HG02678 (cell line): ENCODE measurements at regions not wholly inside any gene's neighbourhood (a gene's known extent, or its start where the extent isn't known, plus 50 kb on each side); places are given as distances from the start of the nearest gene placed in this dataset.
"Not testable (repeated sequence)": the region's sequence is repeated elsewhere in the genome, so short reads cannot be mapped to it uniquely, and the experiment has no call there.

Source experiments
- ATAC-seq: cut with Tn5 transposase; IDR thresholded peaks from one replicate; pipeline ENCODE4 v1.9.1; 2021; ENCODE audit warnings: mild to moderate bottlenecking, moderate library complexity; ENCODE audit not compliant: unreplicated experiment

DNA sequence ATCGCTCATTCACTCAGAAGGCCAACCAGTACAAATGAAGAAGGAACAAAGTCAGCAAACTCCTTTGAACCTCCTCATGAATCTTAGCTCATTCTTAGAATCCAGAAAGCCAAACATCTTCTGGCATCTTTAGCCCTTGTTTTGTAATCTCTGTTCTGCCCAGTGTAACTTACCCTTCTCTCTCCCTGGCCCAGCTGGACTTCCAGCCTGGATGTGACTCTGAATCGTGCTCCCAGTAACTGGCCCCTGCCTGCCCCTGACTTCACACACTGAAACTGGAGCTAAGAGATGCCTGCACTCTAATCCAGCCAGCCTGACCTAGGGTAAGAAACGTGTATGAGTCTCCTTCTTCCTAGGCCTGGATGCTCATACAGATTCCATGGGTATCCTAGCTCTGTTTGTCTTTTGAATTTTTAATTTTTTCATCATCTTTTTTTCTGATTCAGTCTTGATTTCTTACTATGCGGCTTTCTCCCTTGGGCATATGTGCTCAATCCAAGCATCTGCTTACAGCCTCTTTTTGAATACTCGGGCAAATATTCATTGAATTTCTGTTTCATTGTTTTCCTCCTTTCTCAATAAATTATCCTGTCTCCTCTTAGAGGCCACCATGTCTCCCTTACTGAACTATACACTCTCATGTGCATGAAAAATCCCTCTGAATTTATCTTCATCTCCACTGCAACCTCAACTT is 845.6 kb upstream of the AUTS2 start:
- no peak for ATAC-seq

- ATAC-seq: no peak
Measured at GRCh38 chr7:68754414-68754813, 843.9 kb upstream of the AUTS2 start.

DNA sequence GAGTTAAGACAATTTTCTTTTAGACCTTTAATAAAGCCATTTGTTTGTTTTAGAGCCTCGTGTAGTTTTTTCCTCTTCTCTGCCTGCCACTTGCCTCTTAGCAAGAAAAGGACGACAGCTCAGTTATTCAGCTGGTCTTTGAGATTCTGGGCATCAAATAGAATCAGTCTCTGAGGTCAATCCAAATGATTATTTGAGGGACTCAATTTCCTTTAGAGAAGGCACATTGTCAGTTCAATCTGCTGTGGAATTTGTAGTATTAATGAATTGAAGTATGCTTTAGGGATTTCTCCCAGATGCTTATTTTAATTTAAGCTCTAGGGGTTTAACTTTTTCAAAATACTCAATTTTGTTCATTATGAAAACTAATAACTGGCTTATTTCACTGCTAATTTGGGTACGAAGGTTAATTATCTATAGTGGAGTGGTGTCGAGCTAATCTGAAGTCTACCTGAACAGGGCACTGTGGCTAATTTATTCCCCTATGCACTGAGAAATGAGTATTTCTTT is 841.2 kb upstream of the AUTS2 start:
- ATAC-seq: no peak

DNA sequence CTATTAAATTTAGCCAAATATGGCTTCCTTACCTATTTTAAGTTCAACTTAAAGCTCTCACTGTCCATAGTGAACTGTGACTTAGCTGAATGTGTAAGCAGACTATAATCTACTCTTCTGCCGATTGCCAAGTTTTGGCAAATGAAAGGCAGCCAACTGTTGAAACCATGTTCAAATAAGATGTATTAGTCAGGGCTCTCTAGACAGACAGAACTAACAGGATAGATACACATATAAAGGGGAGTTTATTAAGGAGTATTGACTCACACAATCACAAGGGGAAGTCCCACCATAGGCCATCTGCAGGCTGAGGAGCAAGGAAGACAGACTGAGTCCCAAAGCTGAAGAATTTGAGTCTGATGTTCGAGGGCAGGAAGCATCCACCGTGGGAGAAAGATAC is 837.7 kb upstream of the AUTS2 start:
- ATAC-seq: no peak

DNA sequence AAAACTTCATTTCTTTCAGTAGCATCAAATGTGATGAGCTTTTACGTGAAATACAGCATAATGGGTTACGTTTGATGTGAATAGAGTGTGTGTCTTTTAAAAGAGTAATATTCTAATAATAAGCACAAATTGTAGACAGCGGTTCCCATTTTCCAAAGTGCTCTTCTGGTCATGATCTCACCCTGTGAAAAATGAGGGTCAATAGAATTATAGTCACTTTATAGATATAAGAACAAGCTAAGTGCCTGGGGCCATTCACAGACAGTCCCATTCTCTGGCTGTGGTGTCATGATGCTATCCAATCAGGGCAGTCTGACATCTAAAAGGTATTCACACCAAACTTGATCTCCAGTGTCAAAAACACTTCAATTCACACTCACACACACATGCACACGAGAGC is 830.8 kb upstream of the AUTS2 start:
- no peak for ATAC-seq

GRCh38 chr7:68770649-68771048 is 827.6 kb upstream of the AUTS2 start:
- no peak for ATAC-seq

DNA sequence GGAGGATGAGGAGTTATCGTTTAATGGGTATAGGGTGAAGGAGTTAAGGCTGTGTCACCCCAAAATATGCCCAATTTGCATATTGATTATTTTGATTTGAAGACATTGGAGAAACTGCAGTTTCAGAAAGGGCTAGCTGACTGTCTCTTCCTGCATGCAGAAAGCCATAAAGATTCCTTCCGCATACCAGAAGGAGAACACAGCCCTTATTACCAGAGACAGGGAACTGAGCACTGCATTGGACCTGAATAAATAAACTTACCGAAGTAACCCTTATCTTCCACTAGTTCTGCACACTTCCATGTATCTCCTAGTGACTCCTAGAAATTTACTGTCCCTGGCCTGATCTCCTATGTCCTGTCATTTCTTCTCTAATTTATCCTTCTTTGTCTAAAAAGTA is 821.9 kb upstream of the AUTS2 start:
- no peak for ATAC-seq

- ATAC-seq: no peak
Measured at GRCh38 chr7:68783684-68784083, 814.6 kb upstream of the AUTS2 start.

DNA sequence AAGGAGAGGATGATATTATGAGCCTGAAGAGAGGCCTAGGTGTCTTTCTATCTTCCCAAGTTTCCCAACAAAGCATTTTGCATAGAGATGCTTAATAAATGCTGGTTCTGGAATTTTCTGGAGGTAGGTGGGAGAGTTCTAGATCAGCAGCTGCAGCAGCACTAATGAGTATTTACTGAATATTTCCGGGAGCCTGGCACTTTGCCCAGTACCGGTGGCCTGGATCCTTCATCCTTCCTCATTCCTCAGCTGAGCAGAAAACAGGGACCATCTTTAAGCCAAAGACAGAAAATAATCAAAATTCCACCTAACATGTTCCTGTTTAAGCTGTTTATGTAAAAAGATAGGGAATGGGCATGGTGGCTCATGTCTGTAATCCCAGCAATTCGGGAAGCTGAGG is 813.2 kb upstream of the AUTS2 start:
- no peak for ATAC-seq

- no peak for ATAC-seq
Measured at GRCh38 chr7:68787566-68787965, 810.7 kb upstream of the AUTS2 start.

DNA sequence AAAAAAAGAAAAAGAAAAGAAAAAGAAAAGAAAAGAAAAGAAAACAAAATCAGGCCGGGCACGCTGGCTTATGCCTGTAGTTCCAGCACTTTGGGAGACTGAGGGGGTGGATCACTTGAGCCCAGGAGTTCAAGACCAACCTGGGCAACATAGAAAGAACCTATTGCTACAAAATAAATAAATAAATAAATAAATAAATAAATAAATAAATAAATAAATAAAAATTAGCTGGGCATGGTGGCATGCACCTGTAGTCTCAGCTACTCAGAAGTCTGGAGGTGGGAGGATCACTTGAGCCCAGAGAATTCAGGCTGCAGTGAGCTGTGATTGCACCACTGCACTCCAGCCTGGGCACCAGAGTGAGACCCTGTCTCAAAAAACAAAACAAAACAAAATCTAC is 809.7 kb upstream of the AUTS2 start:
- ATAC-seq: not testable (repeated sequence)

DNA sequence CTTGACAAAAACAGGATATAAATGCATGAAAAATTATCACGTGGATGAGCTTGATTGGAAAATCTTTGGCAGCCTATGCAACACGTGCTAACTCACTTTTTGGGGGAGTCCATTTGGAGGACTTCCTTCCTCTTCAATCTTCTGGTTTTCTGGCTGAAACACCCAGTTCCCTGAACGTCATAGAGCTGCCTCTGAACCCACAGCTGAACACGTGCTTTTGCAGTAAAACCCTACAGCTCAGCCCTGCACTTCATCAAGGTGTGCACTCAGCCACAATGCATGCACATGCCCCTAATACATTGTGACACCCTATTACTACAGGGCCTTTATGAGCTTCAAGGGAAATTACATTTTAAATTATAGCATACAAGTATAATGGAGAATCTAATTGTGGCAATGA is 808.7 kb upstream of the AUTS2 start:
- ATAC-seq: no peak

- no peak for ATAC-seq
Measured at GRCh38 chr7:68792351-68792750, 805.9 kb upstream of the AUTS2 start.

DNA sequence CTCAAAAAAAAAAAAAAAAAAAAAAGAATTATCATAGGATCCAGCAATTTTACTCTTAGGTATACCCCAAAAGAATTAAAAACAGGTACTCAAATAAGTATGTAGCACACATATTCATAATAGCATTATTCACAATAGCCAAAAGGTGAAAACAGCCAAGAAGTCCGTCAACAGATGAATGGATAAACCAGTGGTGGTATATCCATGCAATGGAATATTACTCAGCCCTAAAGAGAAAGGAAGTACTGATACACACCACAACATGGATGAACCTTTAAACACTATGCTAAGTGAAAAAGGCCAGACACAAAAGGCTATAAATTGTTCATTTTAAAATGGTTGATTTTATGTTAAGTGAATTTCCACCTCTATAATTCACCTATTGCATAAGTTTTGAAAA is 804.8 kb upstream of the AUTS2 start:
- ATAC-seq: no peak

DNA sequence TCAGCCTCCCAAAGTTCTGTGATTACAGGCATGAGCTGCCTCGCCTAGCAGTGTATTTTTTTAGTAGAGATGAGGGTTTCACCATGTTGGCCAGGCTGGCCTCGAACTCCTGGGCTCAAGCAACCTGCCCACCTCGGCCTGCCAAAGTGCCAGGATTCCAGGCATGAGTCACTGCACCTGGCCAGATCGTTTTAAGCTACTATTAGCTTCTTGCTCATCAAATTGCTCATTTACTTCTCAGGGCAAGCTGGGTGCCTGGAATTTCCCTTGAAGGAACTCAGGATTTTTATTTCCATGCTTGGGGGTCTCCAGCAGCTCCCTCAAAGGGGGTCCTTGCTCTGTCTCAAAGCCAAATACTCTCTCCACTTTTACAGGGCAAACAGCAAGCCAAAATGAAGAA is 798.0 kb upstream of the AUTS2 start:
- no peak for ATAC-seq

DNA sequence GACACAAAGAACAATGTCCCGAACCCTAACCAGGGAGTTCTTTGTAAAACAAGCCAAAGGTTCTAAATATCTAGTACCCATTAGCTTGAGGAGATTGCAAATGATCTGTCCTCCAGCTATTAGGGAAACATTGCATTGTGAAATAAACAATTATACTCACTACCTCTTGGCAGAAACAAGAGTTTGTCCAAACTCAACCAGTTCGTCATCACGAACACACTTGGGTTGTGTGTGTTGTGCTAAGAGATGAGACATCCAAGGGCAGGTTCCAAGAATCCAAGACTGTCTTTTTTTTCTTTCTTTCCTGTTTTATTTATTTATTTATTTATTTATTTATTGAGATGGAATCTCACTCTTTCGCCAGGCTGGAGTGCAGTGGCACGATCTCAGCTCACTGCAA is 793.1 kb upstream of the AUTS2 start:
- no peak for ATAC-seq

- no peak for ATAC-seq
Measured at GRCh38 chr7:68807666-68808065, 790.6 kb upstream of the AUTS2 start.

DNA sequence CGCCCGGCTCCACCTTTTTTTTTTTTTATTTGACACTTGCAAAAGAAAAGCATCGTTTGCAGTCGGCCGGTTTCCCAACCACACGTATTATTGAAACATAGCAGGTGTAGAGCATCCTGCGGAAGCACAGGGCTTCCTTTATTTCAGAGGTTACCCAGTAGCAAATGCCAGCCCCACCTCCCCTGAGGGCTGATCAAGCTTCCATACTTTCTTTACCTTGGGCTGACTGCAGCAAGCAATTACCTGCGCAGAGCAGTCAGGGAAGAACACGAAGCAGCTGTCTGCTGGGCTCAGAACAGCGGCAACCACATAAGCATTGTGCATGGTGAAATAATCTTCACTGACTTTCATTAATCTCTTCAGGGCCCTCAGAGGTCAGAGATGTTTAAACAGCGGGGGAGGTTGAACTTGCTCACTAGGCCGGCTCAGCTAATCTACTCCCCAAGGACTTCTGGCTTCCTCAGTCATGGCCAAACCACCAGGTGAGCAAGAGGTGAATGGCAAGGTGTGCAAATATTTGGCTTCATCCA is 784.7 kb upstream of the AUTS2 start:
- ATAC-seq: no peak

- ATAC-seq: no peak
Measured at GRCh38 chr7:68816491-68816890, 781.8 kb upstream of the AUTS2 start.

GRCh38 chr7:68820321-68820720 is 778.0 kb upstream of the AUTS2 start:
- ATAC-seq: no peak

GRCh38 chr7:68821846-68822245 is 776.4 kb upstream of the AUTS2 start:
- ATAC-seq: no peak

- ATAC-seq: no peak
Measured at GRCh38 chr7:68823996-68824780, 774.1 kb upstream of the AUTS2 start.
